ENCODE measurements at regions not wholly inside any gene's neighbourhood (a gene's known extent, or its start where the extent isn't known, plus 50 kb on each side); places are given as distances from the start of the nearest gene placed in this dataset.
A peak's percentile ranks its signal among the peaks of the same experiment; 100 is the strongest.

DNA sequence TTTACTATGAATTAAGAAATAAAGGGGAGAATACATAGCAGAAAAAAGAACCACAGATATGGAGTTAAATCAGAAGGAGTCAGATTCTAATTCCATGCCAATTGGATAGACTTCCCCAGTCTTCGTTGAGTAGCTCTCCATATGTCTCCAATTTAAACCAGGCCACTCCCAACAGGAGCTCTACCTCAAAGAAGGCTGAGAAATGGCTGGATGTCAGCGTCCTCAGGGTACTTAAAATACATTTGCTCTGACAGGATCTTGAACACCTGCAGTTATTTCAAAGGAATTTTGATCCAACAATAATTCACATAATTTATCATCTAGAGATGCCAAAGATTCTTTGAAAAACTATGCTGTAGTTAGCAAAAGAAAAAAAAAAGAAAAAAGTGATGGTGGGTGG, 133.9 kb upstream of the FBN2 start:
- H3K4me3 ChIP-seq (ENCODE audit: low read depth, low read length): no peak overlapping the region
- TF ChIP-seq, protein P1, sequence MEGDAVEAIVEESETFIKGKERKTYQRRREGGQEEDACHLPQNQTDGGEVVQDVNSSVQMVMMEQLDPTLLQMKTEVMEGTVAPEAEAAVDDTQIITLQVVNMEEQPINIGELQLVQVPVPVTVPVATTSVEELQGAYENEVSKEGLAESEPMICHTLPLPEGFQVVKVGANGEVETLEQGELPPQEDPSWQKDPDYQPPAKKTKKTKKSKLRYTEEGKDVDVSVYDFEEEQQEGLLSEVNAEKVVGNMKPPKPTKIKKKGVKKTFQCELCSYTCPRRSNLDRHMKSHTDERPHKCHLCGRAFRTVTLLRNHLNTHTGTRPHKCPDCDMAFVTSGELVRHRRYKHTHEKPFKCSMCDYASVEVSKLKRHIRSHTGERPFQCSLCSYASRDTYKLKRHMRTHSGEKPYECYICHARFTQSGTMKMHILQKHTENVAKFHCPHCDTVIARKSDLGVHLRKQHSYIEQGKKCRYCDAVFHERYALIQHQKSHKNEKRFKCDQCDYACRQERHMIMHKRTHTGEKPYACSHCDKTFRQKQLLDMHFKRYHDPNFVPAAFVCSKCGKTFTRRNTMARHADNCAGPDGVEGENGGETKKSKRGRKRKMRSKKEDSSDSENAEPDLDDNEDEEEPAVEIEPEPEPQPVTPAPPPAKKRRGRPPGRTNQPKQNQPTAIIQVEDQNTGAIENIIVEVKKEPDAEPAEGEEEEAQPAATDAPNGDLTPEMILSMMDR (IDR thresholded peaks at IDR 0.05; ENCODE audit: insufficient read depth, low read depth, low read length): no peak
- no peak for DNase-seq (ENCODE audit: low read depth)

DNA sequence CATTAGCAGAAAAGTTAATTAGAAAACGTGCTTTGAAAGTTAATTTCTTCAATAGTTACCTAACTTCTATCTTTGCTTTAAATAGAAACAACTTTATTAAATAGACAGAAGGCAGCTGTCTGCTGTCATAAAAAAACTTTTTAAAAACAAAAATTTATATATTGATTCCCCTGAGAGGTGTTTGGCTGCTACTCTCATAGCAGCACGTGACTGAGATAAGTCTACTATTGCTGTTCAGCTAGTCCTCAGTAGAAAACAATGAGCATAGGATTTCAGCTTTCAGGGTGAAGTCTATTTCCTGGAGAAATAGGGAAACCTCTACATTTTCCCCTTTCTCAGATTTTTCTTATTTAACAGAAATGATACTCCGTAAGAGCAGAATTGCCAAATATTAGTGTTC, 135.0 kb upstream of the FBN2 start:
- DNase-seq (ENCODE audit: low read depth): no peak
- no peak overlapping the region for H3K4me3 ChIP-seq (ENCODE audit: low read depth, low read length)
- TF ChIP-seq, protein P1 (IDR thresholded peaks at IDR 0.05; ENCODE audit: insufficient read depth, low read depth, low read length): no peak

DNA sequence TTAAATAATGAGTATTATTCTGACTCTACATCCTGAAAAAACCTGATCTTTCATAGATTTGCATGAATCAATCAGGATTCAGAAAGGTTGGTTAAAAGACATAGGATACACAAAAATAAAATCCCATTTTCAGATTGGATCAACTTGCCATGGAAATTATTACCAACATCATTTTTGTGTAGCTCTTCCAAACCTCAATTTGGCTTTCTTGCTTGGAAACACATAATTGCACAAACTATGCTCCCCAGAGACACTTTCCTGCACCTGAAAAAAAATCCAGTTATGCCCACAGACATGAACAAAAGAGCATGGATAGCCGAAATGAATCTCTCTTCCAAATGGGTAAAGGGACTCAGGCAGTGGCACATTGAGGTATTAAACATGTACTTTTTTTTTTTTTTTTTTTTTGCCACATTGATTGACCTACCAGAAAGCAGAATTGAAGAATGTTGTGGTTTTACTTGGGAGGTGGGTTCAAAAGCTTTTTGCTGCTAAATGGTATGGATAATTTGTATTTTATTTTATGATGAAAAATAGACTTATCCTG, 135.4 kb upstream of the FBN2 start:
- TF ChIP-seq, protein P1 (IDR thresholded peaks at IDR 0.05; ENCODE audit: insufficient read depth, low read depth, low read length): no peak
- no peak for DNase-seq (ENCODE audit: low read depth)
- no peak overlapping the region for H3K4me3 ChIP-seq (ENCODE audit: low read depth, low read length)

DNA sequence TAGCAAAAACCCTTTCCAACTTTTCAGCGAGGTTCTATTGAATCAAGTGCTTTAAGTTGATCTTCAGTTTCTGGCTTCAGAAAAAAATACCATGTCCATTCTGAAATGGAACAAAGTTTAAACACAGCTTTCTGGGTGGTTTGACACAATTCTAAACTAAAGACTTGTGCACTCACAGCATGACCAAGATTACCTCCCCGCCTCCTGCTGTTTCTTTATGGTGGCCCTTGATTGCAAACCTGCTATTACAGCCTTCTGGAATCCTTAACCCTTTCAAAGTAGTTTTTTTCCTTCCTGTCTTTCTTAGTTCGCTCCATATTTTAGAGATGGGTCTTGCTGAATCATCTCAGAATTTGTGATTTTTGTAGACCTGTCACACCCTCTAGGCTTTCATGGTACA, 135.9 kb upstream of the FBN2 start:
- TF ChIP-seq, protein P1 (IDR thresholded peaks at IDR 0.05; ENCODE audit: insufficient read depth, low read depth, low read length): no peak
- DNase-seq (ENCODE audit: low read depth): no peak

DNA sequence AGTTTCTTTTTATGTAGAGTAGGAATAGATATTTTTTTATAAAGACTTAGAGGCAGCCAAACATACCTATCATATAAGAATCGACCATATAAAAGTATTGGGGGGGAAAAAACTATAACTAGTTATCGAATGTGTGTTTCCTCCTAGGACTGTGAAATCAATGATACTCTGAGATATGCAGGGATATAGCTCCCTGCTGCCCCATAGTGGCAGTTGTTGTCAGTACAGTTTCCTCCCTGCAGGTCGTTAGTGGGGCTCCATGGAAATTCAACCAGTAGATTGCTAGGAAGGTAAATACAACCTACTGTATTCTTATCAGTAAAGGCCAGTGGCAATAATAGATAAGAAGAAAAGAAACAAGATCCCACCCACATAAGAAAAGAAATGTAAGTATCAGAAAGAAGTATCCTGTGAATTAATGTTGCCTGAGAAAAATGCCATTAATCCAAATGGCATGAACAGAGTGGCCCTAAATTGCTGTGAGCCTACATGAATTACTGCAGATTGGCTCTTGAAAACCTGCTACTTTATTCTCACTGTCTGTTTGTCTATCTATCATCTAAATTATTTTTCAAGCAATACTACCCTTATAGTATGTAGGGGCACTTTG, 136.9 kb upstream of the FBN2 start:
- TF ChIP-seq, protein P1 (IDR thresholded peaks at IDR 0.05; ENCODE audit: insufficient read depth, low read depth, low read length): peak; percentile 94
- peak; percentile 66 for DNase-seq (ENCODE audit: low read depth)

More for the DNA sequence above, 135.9 kb upstream of the FBN2 start:
- H3K4me3 ChIP-seq (ENCODE audit: low read depth, low read length): no peak overlapping the region

DNA sequence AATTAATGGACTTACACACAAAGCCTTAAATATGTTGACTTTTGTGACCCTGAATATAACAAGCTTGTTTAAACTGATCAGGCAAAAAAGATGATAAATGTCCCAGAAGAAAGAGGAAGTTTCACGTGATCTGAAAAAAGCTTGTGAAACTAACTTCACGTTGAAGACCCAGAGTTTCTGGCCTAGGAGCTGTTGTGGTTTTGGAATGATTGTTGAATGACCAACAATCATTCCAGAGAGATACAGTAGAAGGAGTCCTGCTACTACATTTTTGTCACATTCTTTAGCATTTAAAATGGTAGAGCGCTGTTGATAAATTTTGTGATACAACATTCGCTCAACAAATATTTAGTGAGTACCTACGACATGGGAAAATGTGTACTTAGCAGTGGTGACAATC, 143.1 kb upstream of the FBN2 start:
- H3K4me3 ChIP-seq (ENCODE audit: low read depth, low read length): no peak overlapping the region
- TF ChIP-seq, protein P1 (IDR thresholded peaks at IDR 0.05; ENCODE audit: insufficient read depth, low read depth, low read length): no peak
- DNase-seq (ENCODE audit: low read depth): no peak

More for the DNA sequence above, 136.9 kb upstream of the FBN2 start:
- no peak overlapping the region for H3K4me3 ChIP-seq (ENCODE audit: low read depth, low read length)
